HEK293T (cell line): ENCODE measurements at regions not wholly inside any gene's neighbourhood (a gene's known extent, or its start where the extent isn't known, plus 50 kb on each side); places are given as distances from the start of the nearest gene placed in this dataset.

Source experiments
- FOXA1 ChIP-seq: fragments of 450-650 bp; IDR thresholded peaks from 2 replicates; pipeline ENCODE4 v1.6.1; 2016; ENCODE audit warnings: mild to moderate bottlenecking
- HDGF ChIP-seq: fragments of 450-650 bp; IDR thresholded peaks from 2 replicates; pipeline ENCODE4 v1.6.1; 2017; ENCODE audit warnings: antibody characterized with exemption, borderline replicate concordance
- SP1 ChIP-seq: fragments of 450-650 bp; IDR thresholded peaks from 2 replicates; pipeline ENCODE4 v1.6.1; 2017
- ZNF384 ChIP-seq: fragments of 450-650 bp; IDR thresholded peaks from 2 replicates; pipeline ENCODE4 v1.6.1; 2016

- no peak for TF ChIP-seq SP1
- TF ChIP-seq ZNF384 = no peak
- no peak for TF ChIP-seq FOXA1
- no peak for TF ChIP-seq HDGF
These were observed 443.1 kb downstream of the SOX9 start for GRCh38 chr17:72563952-72564351.
